Right lobe of liver (tissue), 6 donors: ENCODE measurements at regions not wholly inside any gene's neighbourhood (a gene's known extent, or its start where the extent isn't known, plus 50 kb on each side); places are given as distances from the start of the nearest gene placed in this dataset.

Experiments
- ATAC-seq, 4 donors: fragments of 200-7000 bp; cut with Tn5 transposase; one replicate each; pipeline ENCODE4 v1.9.1; 2020; ENCODE audit warnings: mild to moderate bottlenecking in 4 of 4, moderate library complexity in 4 of 4
- DNase-seq, 3 donors: peaks; one replicate each; pipeline ENCODE4 v3.0.0-alpha.2; 2020
- H3K27ac ChIP-seq, 3 donors: fragments of 200-600 bp; one replicate each; pipeline ENCODE4 v1.8.0; 2022
- H3K27me3 ChIP-seq, 2 donors: fragments of 200-600 bp; one replicate each; pipeline ENCODE4 v1.8.0; 2022
- H3K36me3 ChIP-seq, 4 donors: fragments of 200-600 bp; sonication (generic) in 1 of 4; one replicate each; pipeline versions ENCODE4 v1.5.1 to v1.8.0; 2017 to 2022; ENCODE audit warnings: control low read depth in 1 of 4
- H3K4me1 ChIP-seq, 4 donors: fragments of 200-600 bp; sonication (generic) in 1 of 4; one replicate each; pipeline versions ENCODE4 v1.5.1 to v1.8.0; 2017 to 2022; ENCODE audit warnings: control low read depth in 1 of 4
- H3K4me3 ChIP-seq, 3 donors: fragments of 200-600 bp; one replicate each; pipeline ENCODE4 v1.8.0; 2022
- H3K9me3 ChIP-seq, 4 donors: fragments of 200-600 bp; sonication (generic) in 1 of 4; one replicate each; pipeline versions ENCODE4 v1.5.1 to v1.8.0; 2017 to 2022; ENCODE audit warnings: control low read depth in 1 of 4
- CTCF ChIP-seq, 4 donors: fragments of 200-600 bp in 3 of 4; fragments of 450-650 bp in 1 of 4; IDR thresholded peaks; one replicate each; pipeline versions ENCODE4 v1.5.1 to v1.8.0; 2016 to 2022; ENCODE audit warnings: antibody characterized with exemption in 4 of 4, mild to moderate bottlenecking in 2 of 4
- POLR2A ChIP-seq: fragments of 450-650 bp; IDR thresholded peaks from one replicate; pipeline ENCODE4 v1.6.1; 2017; ENCODE audit warnings: antibody characterized with exemption, mild to moderate bottlenecking
- WGBS: methylation state at CpG from one replicate; pipeline ENCODE4 v1.1.6; 2018; ENCODE audit warnings: low coverage, low lambda C conversion rate; ENCODE audit not compliant: insufficient coverage; ENCODE audit errors: missing lambda C conversion rate; 5-methylcytosine and 5-hydroxymethylcytosine counted together
- intact Hi-C, 2 donors: fragments of 100-400 bp; cut with DNase I; formaldehyde crosslinking; loops; one replicate each; pipeline versions ENCODE4 v1.11.2 to v1.14.1; 2022
- donor health status: DM: no; HTN: yes; CAD: no.
- donor health status: DM: no; HTN: no; CAD: no.
- donor health status: DM: no; HTN: no; CAD: no.
- donor health status: DM: no; HTN: yes; CAD: no.
- donor health status: DM: no; HTN: yes; CAD: no.

GRCh38 chr18:73901151-73901550 lies 246.5 kb downstream of the FBXO15 start:
- Histone ChIP-seq H3K27me3 (no peaks in the 10 kb centered on the region), H3K4me1 (no peaks in the 10 kb centered on the region), H3K36me3 (no peaks in the 10 kb centered on the region), H3K27ac (no peak overlapping the region), H3K4me3 (no peak overlapping the region), H3K9me3 (no peaks in the 10 kb centered on the region)
- TF ChIP-seq CTCF (IDR thresholded peaks at IDR 0.05) (no peak), POLR2A (no peak)
- 50% methylated on average over 9 of the region's 9 CpGs for WGBS
- intact Hi-C loops, result no loop called here
- DNase-seq (no peak), ATAC-seq (no peak)

- Histone ChIP-seq H3K36me3 (no peaks in the 10 kb centered on the region), H3K9me3 (no peaks in the 10 kb centered on the region), H3K27me3 (no peaks in the 10 kb centered on the region), H3K4me1 (no peaks in the 10 kb centered on the region), H3K27ac (no peak overlapping the region), H3K4me3 (no peak overlapping the region)
- no peak for DNase-seq
- whole genome bisulfite sequencing, result 59% methylated on average over 6 of the region's 7 CpGs
- intact Hi-C loops, result no loop called here
- TF ChIP-seq POLR2A (no peak), CTCF (IDR thresholded peaks at IDR 0.05) (no peak)
- ATAC-seq, result no peak
Observed at GRCh38 chr18:73900106-73900835, 247.4 kb downstream of the FBXO15 start.

DNA sequence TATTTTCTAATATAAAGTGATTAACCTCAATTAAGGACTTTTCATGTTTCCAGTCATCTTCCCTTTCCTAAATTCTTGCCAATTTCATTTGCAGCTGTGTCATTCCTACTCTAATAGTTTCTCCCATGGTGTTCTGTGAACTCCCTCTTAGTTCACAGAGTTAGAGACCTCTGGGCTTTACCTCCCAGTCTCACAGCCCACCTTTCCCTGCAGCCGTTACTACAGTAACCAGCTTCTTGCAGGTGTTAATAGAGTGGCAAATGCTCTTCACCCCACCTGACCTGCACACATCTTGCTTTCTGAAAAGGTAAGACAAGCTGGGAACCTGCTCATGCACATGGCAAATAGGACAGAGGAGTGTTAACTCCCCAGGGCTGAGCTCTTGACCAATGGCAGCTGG lies 250.1 kb downstream of the FBXO15 start:
- no peak for TF ChIP-seq CTCF (IDR thresholded peaks at IDR 0.05)
- no peak for TF ChIP-seq POLR2A
- no peak for ATAC-seq
- WGBS, result 67% methylated on average over 1 of the region's 1 CpG
- H3K9me3 ChIP-seq, result no peaks in the 10 kb centered on the region
- H3K27ac ChIP-seq, result no peak overlapping the region
- H3K27me3 ChIP-seq, result no peaks in the 10 kb centered on the region
- H3K4me1 ChIP-seq, result no peaks in the 10 kb centered on the region
- no peak for DNase-seq
- intact Hi-C loops, result no loop called here
- H3K36me3 ChIP-seq, result no peaks in the 10 kb centered on the region
- no peak overlapping the region for H3K4me3 ChIP-seq

DNA sequence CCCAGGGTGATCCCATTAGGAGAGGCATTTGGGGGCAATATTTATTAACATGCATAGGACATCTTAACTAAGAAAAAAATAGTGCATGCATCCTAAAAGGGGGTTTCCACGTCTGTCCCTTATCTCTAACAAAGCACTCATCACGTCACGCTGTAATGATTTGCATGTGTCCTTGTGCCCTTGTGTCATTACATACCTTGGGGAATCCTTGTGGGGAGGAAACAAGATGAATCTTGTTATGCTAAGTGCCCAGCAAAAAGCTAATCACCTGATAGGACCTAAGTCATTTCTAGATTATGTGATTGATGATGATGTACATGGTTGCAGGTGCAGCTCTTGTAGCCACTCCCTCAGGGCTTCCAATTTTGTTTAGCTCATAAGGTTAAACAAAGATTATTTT lies 250.9 kb downstream of the FBXO15 start:
- no peaks in the 10 kb centered on the region for H3K4me1 ChIP-seq
- H3K9me3 ChIP-seq, result no peaks in the 10 kb centered on the region
- no peaks in the 10 kb centered on the region for H3K36me3 ChIP-seq
- 35% methylated on average over 3 of the region's 3 CpGs for WGBS
- TF ChIP-seq POLR2A (no peak), CTCF (IDR thresholded peaks at IDR 0.05) (no peak)
- no peaks in the 10 kb centered on the region for H3K27me3 ChIP-seq
- H3K4me3 ChIP-seq, result no peak overlapping the region
- no peak for ATAC-seq
- intact Hi-C loops, result no loop called here
- no peak for DNase-seq
- H3K27ac ChIP-seq, result no peak overlapping the region
